ENCODE measurements at regions not wholly inside any gene's neighbourhood (a gene's known extent, or its start where the extent isn't known, plus 50 kb on each side); places are given as distances from the start of the nearest gene placed in this dataset.

DNA sequence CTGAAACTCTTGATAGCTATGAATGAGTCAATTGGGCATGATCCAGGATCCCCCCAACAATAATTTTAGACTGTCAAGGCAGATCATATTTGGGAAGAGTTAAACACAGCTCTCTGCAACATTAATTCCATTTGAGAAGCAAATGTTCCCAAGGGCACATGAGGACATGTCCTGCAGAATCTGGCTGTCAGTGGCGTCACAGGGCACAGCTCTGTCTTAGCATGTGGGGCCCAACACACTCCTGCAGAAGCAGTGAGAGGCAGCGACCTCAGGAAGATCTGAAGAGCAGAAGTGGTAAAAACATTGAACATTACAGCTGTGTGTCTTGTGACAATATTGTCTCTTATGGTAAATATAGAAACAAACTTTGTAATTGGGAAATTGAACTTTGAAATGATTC, 197.1 kb upstream of the PBX1 start:
- Histone ChIP-seq H4K20me1 (replicated peaks; ENCODE audit: control insufficient read depth, extremely low read depth, insufficient read depth, low read length) (no peaks in the 10 kb centered on the region), H3K9me3 (replicated peaks; ENCODE audit: control insufficient read depth, insufficient read depth, low read length) (no peaks in the 10 kb centered on the region), H3K36me3 (ENCODE audit: control insufficient read depth in 2 of 2, extremely low read depth in 1 of 2, insufficient read depth in 2 of 2, low read length in 2 of 2) (no peaks in the 10 kb centered on the region), H3K27me3 (ENCODE audit: control insufficient read depth in 2 of 2, insufficient read depth in 2 of 2, low read length in 2 of 2) (no peaks in the 10 kb centered on the region), H3K4me2 (ENCODE audit: insufficient read depth, low read length) (no peak overlapping the region), H3K79me2 (ENCODE audit: control insufficient read depth, insufficient read depth, low read length) (no peaks in the 10 kb centered on the region), H2AFZ (ENCODE audit: low read depth, low read length) (no peak overlapping the region), H3K9ac (replicated peaks; ENCODE audit: extremely low read depth, insufficient read depth, low read length) (no peak overlapping the region), H3K4me3 (replicated peaks in 1 of 3; ENCODE audit: insufficient read depth in 1 of 3, low read depth in 1 of 3, low read length in 3 of 3) (no peak overlapping the region), H3K9me1 (replicated peaks; ENCODE audit: control insufficient read depth, extremely low read depth, insufficient read depth, low read length) (no peaks in the 10 kb centered on the region), H3K27ac (ENCODE audit: insufficient read depth, low read depth, low read length) (no peak overlapping the region), H3K4me1 (ENCODE audit: control insufficient read depth, extremely low read depth, insufficient read depth, low read length) (no peaks in the 10 kb centered on the region)
- intact Hi-C loops (cut with micrococcal nuclease): no loop called here
- dilution Hi-C loops (cut with MboI; ENCODE audit: extremely low pct_ligation_motif_present, low sequenced_read_pairs): no loop called here
- ChIA-PET CTCF (no interaction called here), POLR2A (no interaction called here)
- no peak for FAIRE-seq
- no TSS peak for BruUV-seq (replicated peaks)
- DNase-seq (ENCODE audit: low read depth, low spot score): no peak
- no peak for TF ChIP-seq POLR2A (IDR thresholded peaks at IDR 0.05; ENCODE audit: low read depth, low read length)
- no peak for TF ChIP-seq MYC (IDR thresholded peaks at IDR 0.05; ENCODE audit: low read depth, low read length)
- no peak for TF ChIP-seq FOS (IDR thresholded peaks at IDR 0.05; ENCODE audit: borderline replicate concordance, insufficient read depth, low read length)

- Histone ChIP-seq H3K9ac (replicated peaks; ENCODE audit: extremely low read depth, insufficient read depth, low read length) (no peak overlapping the region), H3K9me3 (replicated peaks; ENCODE audit: control insufficient read depth, insufficient read depth, low read length) (no peaks in the 10 kb centered on the region), H2AFZ (ENCODE audit: low read depth, low read length) (no peak overlapping the region), H3K9me1 (replicated peaks; ENCODE audit: control insufficient read depth, extremely low read depth, insufficient read depth, low read length) (no peaks in the 10 kb centered on the region), H3K4me2 (ENCODE audit: insufficient read depth, low read length) (no peak overlapping the region), H3K79me2 (ENCODE audit: control insufficient read depth, insufficient read depth, low read length) (no peaks in the 10 kb centered on the region), H3K4me3 (replicated peaks in 1 of 3; ENCODE audit: insufficient read depth in 1 of 3, low read depth in 1 of 3, low read length in 3 of 3) (no peak overlapping the region), H4K20me1 (replicated peaks; ENCODE audit: control insufficient read depth, extremely low read depth, insufficient read depth, low read length) (no peaks in the 10 kb centered on the region), H3K27ac (ENCODE audit: insufficient read depth, low read depth, low read length) (no peak overlapping the region), H3K4me1 (ENCODE audit: control insufficient read depth, extremely low read depth, insufficient read depth, low read length) (no peaks in the 10 kb centered on the region), H3K27me3 (ENCODE audit: control insufficient read depth in 2 of 2, insufficient read depth in 2 of 2, low read length in 2 of 2) (no peaks in the 10 kb centered on the region), H3K36me3 (ENCODE audit: control insufficient read depth in 2 of 2, extremely low read depth in 1 of 2, insufficient read depth in 2 of 2, low read length in 2 of 2) (no peaks in the 10 kb centered on the region)
- POLR2A ChIA-PET: no interaction called here
- no peak for TF ChIP-seq EZH2 (IDR thresholded peaks at IDR 0.05; ENCODE audit: borderline replicate concordance, low read depth, low read length, severe bottlenecking)
- TF ChIP-seq GATA2 (IDR thresholded peaks at IDR 0.05; ENCODE audit: insufficient read depth, insufficient read length, low read depth, low read length): no peak
- TF ChIP-seq JUN (IDR thresholded peaks at IDR 0.05; ENCODE audit: borderline replicate concordance, insufficient read depth, insufficient read length, low read depth): no peak
- TF ChIP-seq POLR2A (IDR thresholded peaks at IDR 0.05; ENCODE audit: low read depth, low read length): no peak
- TF ChIP-seq MYC (IDR thresholded peaks at IDR 0.05; ENCODE audit: low read depth, low read length): no peak
- TF ChIP-seq, protein P1, sequence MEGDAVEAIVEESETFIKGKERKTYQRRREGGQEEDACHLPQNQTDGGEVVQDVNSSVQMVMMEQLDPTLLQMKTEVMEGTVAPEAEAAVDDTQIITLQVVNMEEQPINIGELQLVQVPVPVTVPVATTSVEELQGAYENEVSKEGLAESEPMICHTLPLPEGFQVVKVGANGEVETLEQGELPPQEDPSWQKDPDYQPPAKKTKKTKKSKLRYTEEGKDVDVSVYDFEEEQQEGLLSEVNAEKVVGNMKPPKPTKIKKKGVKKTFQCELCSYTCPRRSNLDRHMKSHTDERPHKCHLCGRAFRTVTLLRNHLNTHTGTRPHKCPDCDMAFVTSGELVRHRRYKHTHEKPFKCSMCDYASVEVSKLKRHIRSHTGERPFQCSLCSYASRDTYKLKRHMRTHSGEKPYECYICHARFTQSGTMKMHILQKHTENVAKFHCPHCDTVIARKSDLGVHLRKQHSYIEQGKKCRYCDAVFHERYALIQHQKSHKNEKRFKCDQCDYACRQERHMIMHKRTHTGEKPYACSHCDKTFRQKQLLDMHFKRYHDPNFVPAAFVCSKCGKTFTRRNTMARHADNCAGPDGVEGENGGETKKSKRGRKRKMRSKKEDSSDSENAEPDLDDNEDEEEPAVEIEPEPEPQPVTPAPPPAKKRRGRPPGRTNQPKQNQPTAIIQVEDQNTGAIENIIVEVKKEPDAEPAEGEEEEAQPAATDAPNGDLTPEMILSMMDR (IDR thresholded peaks at IDR 0.05; ENCODE audit: extremely low read depth in 1 of 2, insufficient read depth in 1 of 2, low read depth in 1 of 2, low read length in 2 of 2): no peak
- TF ChIP-seq MAX (IDR thresholded peaks at IDR 0.05; ENCODE audit: insufficient read depth, insufficient read length): no peak
- no peak for TF ChIP-seq FOS (IDR thresholded peaks at IDR 0.05; ENCODE audit: borderline replicate concordance, insufficient read depth, low read length)
- no peak for TF ChIP-seq POLR2AphosphoS5 (IDR thresholded peaks at IDR 0.05; ENCODE audit: insufficient read depth, low read depth, low read length)
- intact Hi-C loops (cut with micrococcal nuclease): no loop called here
- dilution Hi-C loops (cut with MboI; ENCODE audit: extremely low pct_ligation_motif_present, low sequenced_read_pairs): no loop called here
- FAIRE-seq (no peak), DNase-seq (ENCODE audit: low read depth, low spot score) (no peak)
- BruUV-seq (replicated peaks): no TSS peak
- CTCF ChIA-PET: no interaction called here
These were observed 195.0 kb upstream of the PBX1 start for GRCh38 chr1:164363980-164364379.
